GM12892 (cell line): ENCODE measurements at regions not wholly inside any gene's neighbourhood (a gene's known extent, or its start where the extent isn't known, plus 50 kb on each side); places are given as distances from the start of the nearest gene placed in this dataset.
"Not testable (repeated sequence)": the region's sequence is repeated elsewhere in the genome, so short reads cannot be mapped to it uniquely, and the experiment has no call there.

Experiments
- DNase-seq: peaks from one replicate; pipeline ENCODE4 v3.0.0; 2011; ENCODE audit not compliant: insufficient read length
- FAIRE-seq: peaks from 2 replicates; lab custom pipeline; 2011; peaks lifted over from hg19 to GRCh38; lab: Jason Lieb, UNC
- POLR2A ChIP-seq: IDR thresholded peaks from 2 replicates; pipeline ENCODE4 v1.6.1; 2011; ENCODE audit warnings: low read depth, low read length, control low read depth
- POLR2AphosphoS5 ChIP-seq: IDR thresholded peaks from 2 replicates; pipeline ENCODE4 v1.6.1; 2011; ENCODE audit warnings: low read depth, low read length, control low read depth
- TAF1 ChIP-seq: IDR thresholded peaks from 2 replicates; pipeline ENCODE4 v1.6.1; 2011; ENCODE audit warnings: low read depth, mild to moderate bottlenecking, control low read depth, low read length, borderline replicate concordance

DNA sequence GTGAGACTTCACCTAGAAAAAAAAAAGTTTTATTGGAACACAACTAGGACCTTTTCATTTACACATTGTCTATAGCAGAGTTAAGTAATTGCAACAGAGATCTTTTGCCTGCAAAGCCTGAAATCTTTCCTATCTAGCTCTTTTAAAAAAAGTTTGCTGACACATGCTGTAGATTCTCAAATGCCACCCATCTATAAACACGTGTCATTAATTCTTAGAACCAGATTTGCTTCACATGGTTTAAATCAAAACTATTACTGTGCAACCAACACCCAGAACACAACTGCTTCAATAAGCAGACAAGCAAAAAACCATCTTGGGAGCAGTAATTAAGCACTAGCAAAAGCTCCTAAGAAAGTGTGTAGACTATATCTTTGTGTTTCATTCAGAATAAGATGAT lies 55.0 kb downstream of the OXSM start:
- FAIRE-seq, result no peak

DNA sequence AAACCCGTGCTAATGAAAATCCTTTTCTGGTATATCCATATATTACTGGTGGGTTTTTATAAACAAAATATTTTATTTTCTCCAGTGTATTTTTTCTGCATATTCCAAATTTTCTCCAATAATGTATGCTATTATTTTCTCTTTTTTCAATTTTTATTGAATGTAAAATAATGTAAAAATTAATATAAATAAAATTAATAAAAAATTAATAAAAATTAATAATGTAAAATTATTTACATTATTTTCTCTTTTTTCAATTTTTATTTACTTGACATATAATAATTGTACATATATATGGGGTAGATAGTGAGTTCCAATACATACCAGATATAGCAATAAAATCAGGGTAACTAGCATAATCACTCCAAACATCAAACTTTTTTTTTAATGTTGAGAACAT lies 56.4 kb downstream of the OXSM start:
- FAIRE-seq, result no peak
- no peak for TF ChIP-seq POLR2A
- no peak for TF ChIP-seq TAF1
- TF ChIP-seq POLR2AphosphoS5, result no peak
- no peak for DNase-seq

More for the DNA sequence above, 55.0 kb downstream of the OXSM start:
- TF ChIP-seq POLR2AphosphoS5 (no peak), TAF1 (no peak), POLR2A (no peak)
- no peak for DNase-seq

DNA sequence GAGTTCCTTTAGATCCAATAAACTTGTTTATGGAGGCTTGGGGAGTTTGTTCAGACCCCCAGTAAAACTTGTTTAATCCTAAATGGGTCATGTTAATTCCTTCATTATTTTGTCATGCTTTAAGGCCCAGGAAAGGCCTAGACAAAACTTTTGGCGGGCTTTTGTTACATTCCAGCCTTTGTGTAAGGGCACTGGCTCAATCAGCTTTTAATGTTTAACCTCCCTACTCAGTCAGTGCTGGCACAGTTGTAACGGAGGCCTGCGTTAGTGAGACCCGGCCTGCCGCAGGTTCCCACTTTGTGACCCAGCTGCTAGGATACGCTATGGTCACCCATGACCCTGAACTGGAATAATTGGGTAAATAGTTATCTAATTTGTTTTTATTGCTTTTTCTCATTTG lies 59.2 kb downstream of the OXSM start:
- FAIRE-seq (no peak), DNase-seq (no peak)

DNA sequence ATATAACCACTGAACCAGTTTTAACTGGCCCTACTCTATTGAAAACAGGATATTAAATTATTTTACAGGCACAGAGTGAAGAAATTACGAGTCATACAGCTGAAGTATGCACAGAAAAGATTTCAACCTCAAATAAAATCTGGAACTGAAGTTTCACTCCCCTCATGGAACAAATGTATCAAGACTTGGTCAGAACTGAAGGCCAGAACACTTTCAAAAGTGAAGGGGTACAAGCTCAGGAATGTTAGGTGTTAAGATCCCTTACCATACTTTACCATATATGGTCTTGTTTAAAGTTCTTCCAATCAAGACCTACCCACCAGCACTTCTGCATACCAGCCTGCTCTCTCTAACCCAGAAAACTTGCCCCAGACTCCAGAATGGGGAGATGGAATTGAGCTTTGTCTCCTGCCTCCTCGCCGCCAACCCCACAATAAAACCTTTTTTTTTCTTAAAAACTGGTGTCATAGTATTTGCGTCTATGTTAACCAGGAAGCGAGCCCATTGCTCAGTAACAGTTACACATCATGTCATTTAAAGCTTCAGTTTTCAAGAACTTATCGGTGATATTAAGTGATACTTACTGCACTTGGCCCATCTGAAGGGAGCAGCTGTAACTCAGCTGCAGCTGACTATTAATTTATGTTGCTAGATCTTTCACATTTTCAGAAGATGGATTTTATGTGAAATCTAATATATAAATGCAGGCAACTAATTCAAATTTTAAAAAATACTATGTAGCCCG lies 59.9 kb downstream of the OXSM start:
- no peak for DNase-seq
- no peak for FAIRE-seq

More for the DNA sequence above, 59.2 kb downstream of the OXSM start:
- TF ChIP-seq TAF1 (no peak), POLR2AphosphoS5 (no peak), POLR2A (no peak)

DNA sequence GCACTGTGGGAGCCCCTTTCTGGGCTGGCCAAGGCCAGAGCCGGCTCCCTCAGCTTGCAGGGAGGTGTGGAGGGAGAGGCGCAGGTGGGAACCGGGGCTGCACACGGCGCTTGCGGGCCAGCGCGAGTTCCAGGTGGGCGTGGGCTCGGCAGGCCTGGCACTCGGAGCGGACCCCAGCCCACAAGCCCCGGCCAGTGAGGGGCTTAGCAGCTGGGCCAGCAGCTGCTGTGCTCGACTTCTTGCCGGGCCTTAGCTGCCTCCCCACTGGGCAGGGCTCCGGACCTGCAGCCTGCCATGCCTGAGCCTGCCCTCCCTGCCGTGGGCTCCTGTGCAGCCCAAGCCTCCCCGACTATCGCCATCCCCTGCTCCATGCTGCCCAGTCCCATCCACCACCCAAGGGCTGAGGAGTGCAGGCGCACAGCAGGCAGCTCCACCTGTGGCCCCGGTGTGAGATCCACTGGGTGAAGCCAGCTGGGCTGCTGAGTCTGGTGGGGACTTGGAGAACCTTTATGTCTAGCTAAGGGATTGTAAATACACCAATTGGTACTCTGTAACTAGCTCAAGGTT lies 61.9 kb downstream of the OXSM start:
- FAIRE-seq, result not testable (repeated sequence)

More for the DNA sequence above, 59.9 kb downstream of the OXSM start:
- TF ChIP-seq POLR2A (no peak), POLR2AphosphoS5 (no peak), TAF1 (no peak)

DNA sequence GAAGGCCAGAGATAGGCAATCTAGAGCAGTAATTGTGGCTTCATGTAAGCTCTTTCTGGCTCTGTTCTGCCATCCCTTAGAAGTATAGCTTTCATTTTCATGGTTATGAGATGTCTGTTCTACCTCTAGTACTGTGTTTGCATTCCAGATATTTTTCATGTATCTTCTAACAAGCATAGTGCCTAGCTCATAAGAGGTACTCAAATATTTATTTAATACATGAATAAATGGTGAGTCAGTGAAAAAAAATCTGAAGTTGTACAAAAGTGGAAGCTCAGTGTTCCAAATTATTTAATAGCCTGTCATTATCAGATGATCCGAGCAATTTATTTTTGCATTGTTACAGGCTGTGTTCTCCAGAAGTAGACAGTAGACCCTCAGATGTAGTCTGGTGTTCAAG lies 64.3 kb downstream of the OXSM start:
- TF ChIP-seq POLR2AphosphoS5 (no peak), TAF1 (no peak), POLR2A (no peak)
- DNase-seq (no peak), FAIRE-seq (no peak)

More for the DNA sequence above, 61.9 kb downstream of the OXSM start:
- not testable (repeated sequence) for DNase-seq

DNA sequence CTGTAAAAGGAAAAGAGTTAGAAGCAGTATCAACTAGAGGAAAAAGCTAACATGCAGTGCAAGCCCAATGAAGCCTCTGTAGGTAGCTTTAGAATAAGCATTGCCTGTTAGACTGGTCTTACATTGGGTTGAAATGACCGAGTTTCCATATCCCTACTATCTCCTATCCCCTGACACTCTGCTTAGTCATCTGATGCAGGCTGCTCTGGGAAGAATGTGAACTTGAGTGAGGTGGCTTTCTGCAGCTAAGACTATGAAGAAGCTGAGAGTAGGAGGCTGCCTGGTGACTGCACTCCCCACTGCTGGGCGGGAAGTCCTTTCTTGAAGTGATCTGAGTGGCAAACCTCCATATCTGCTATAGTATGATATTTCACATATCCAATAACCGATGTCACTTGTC lies 64.7 kb downstream of the OXSM start:
- DNase-seq, result no peak

DNA sequence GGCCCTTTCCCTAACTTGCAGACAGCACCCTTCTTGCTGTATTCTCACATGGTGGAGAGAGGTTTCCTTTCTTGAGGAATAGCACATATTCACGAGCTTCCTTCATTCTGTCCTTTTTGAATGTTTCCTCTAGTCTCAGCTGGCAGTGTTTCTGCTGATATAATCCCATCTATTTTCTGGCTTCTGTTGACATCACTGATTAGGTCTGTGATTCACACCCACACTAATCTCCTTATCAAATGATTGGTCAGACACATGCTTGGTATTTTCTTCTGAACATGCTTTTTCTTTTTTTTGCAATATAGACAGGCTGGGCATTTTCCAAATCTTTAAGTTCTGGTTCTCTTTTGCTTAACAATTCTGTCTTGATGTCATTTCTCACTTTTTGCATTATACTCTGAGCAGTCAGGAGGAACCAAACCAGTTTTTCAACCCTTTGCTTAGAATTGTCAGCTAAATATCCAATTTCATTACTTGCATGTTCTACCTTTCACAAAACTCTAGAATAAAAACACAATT lies 65.4 kb downstream of the OXSM start:
- FAIRE-seq (no peak), DNase-seq (no peak)
- TF ChIP-seq POLR2AphosphoS5 (no peak), TAF1 (no peak), POLR2A (no peak)

More for the DNA sequence above, 64.7 kb downstream of the OXSM start:
- TF ChIP-seq TAF1, result no peak
- TF ChIP-seq POLR2A, result no peak
- TF ChIP-seq POLR2AphosphoS5, result no peak
- no peak for FAIRE-seq

DNA sequence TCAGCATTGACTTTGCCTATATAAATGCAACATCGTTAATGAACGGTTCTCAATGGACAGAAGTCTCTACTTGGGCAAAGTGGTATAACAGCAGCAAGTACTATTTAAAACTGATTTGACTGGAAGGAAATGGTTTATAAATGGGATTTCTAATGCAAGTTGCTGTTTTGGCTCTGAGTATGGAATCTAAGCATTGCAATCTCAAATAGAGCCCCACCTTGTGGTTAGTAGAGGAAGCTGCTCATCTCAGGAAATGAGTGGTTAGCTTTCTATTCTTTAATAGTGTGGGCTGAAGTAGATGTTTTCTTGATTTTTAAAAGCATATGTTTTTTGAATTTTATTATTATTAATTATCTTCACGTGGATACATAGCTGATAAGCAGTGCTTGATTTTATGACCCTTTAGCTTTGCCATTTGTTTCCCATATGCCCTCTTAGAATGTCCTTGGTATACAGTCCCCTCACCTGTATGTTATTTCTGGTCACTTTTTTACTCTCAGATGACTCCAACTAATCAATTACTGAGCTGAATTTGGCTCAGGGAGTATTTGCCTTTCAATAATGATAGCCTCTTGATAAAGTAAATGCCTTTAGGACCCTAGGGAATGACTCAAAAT lies 67.1 kb downstream of the OXSM start:
- TF ChIP-seq POLR2A, result no peak
- no peak for TF ChIP-seq TAF1
- TF ChIP-seq POLR2AphosphoS5, result no peak
- DNase-seq (peak; percentile 17), FAIRE-seq (peak; percentile 81)

DNA sequence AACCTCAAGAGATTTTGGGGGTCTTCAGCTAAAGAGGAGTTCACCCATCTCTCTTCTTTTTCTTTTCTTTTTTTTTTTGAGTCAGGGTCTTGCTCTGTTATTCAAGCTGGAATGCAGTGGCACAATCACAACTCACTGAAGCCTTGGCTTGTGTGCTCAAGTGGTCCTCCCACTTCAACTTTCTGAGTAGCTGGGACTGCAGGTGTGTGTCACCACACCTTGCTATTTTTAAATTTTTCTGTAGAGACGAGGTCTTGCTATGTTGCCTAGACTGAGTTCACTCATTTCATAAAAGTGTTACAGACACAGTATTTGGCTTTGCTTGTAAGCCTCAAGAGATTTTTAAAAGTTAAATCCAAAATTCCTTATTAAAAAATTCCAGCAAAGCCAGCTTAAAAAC lies 71.7 kb downstream of the OXSM start:
- TF ChIP-seq TAF1 (no peak), POLR2A (no peak), POLR2AphosphoS5 (no peak)
- DNase-seq (no peak), FAIRE-seq (no peak)

DNA sequence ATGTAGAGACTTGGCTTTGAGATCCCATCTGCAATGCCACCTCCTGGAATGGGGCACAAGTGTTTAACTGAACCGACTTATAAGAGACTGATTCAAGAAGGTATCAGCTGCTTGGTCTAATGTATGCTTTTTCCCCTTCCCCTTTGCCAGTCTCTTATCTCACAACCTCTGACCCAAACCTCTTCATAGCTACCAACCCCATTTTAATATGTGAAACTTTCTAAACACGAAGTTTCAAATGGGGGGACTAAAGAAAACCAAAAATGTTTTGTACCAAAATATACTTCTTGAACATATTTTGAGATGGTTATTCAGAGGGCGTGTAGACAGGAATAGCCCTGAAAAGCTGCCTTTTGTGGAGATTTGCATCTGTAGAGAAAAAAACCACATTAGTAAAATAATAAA lies 73.1 kb downstream of the OXSM start:
- DNase-seq, result no peak
- FAIRE-seq, result no peak
- no peak for TF ChIP-seq POLR2AphosphoS5
- TF ChIP-seq POLR2A, result no peak
- no peak for TF ChIP-seq TAF1
